ENCODE measurements at regions not wholly inside any gene's neighbourhood (a gene's known extent, or its start where the extent isn't known, plus 50 kb on each side); places are given as distances from the start of the nearest gene placed in this dataset.

GRCh38 chr6:56865081-56865875, 89.6 kb upstream of the BEND6 start (continued):
- TF ChIP-seq TRIM22 (IDR thresholded peaks at IDR 0.05) (no peak), ZNF589 (CRISPR knock-in tag; conservative IDR thresholded peaks at IDR 0.05) (no peak), SCMH1 (CRISPR knock-in tag; IDR thresholded peaks at IDR 0.05; ENCODE audit: borderline replicate concordance) (no peak)

GRCh38 chr6:56864171-56864616, 90.7 kb upstream of the BEND6 start:
- CTCF ChIA-PET (ENCODE audit: low intra/inter-chr PET ratio, low total read pairs) = no interaction called here
- WGBS (ENCODE audit: low lambda C conversion rate) = 28% methylated on average over 1 of the region's 1 CpG
- intact Hi-C loops (cut with micrococcal nuclease; ENCODE audit: unreplicated experiment) = no loop called here

More at GRCh38 chr6:56864171-56864616, 90.7 kb upstream of the BEND6 start:
- DNase-seq (ENCODE audit: low spot score) (no peak), ATAC-seq (no peak), FAIRE-seq (no peak)
- H4K20me1 ChIP-seq (ENCODE audit: insufficient read depth, low read length) = no peaks in the 10 kb centered on the region
- no peak overlapping the region for H3K27ac ChIP-seq (ENCODE audit: extremely low read length, insufficient read depth, low read length)
- in situ Hi-C loops (cut with HindIII; ENCODE audit: extremely low pct_ligation_motif_present, low pct_unique_long_range_greater_than_20kb) = no loop called here
- TF ChIP-seq NR2F6 (IDR thresholded peaks at IDR 0.05) (no peak), NR2F6 (CRISPR knock-in tag; IDR thresholded peaks at IDR 0.05) (no peak), MAFK (conservative IDR thresholded peaks at IDR 0.05 in 1 of 2, IDR thresholded peaks at IDR 0.05 in 1 of 2; ENCODE audit: low read length in 2 of 2) (peak in 1 of 2 experiments; percentile 15; a peak in 2 of 4 replicates)
- H3K9me3 ChIP-seq (ENCODE audit: low read length) = no peaks in the 10 kb centered on the region
- H2AFZ ChIP-seq (ENCODE audit: low read length) = no peak overlapping the region
- no peak overlapping the region for H3K4me3 ChIP-seq (replicated peaks in 1 of 3; ENCODE audit: insufficient read depth in 1 of 3, low read depth in 2 of 3, low read length in 3 of 3)
- H3K27me3 ChIP-seq (ENCODE audit: control insufficient read depth in 1 of 2, insufficient read depth in 2 of 2, low read length in 2 of 2) = no peaks in the 10 kb centered on the region
- H3K36me3 ChIP-seq (replicated peaks in 1 of 2; ENCODE audit: control insufficient read depth in 1 of 2, insufficient read depth in 2 of 2, low read length in 2 of 2) = no peaks in the 10 kb centered on the region
- no TSS peak for BruUV-seq (replicated peaks)
- H3K79me2 ChIP-seq (ENCODE audit: insufficient read depth, low read length) = no peaks in the 10 kb centered on the region
- H3K9ac ChIP-seq (ENCODE audit: insufficient read depth, low read depth, low read length) = no peak overlapping the region
- H3K4me1 ChIP-seq (ENCODE audit: insufficient read depth, low read length) = peaks cover 23% of the 10 kb centered on the region
- POLR2A ChIA-PET = interaction anchor here (1.4 kb wide), 1 partner anchor 12 kb away, joined by 3 read pairs; no protein-coding TSS in a partner anchor
- no peak overlapping the region for H3K4me2 ChIP-seq (ENCODE audit: low read depth, low read length)

Measured in HepG2 (cell line).